G401 (cell line): ENCODE measurements at regions not wholly inside any gene's neighbourhood (a gene's known extent, or its start where the extent isn't known, plus 50 kb on each side); places are given as distances from the start of the nearest gene placed in this dataset.
"Not testable (repeated sequence)": the region's sequence is repeated elsewhere in the genome, so short reads cannot be mapped to it uniquely, and the experiment has no call there.

Experiments used
- DNase-seq: peaks from one replicate; pipeline ENCODE4 v3.0.0-alpha.2; 2015; ENCODE audit warnings: low spot score
- in situ Hi-C: cut with HindIII; loops from 2 replicates; pipeline ENCODE4 v1.10.0; 2016; ENCODE audit warnings: low sequenced_read_pairs, mixed read lengths

DNA sequence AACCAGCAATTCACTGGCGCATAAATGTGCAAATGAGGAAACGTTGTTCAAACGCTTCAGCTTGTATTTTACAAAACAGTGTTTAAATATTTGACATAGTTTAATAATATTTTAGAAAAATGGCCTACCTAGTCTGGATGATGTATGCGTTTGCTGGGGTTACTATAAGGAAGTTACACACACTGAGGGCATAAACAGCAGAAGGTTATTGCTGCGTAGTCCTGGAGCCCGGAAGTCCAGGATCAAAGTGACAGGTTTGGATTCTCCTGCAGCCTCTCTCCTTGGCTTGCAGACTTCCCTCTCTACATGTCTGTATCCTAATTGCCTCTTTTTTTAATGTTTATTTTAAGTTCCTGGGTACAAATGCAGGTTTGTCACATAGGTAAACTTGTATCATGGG, 106.0 kb upstream of the PABPC3 start:
- DNase-seq, in situ Hi-C loops: not testable (repeated sequence)

DNA sequence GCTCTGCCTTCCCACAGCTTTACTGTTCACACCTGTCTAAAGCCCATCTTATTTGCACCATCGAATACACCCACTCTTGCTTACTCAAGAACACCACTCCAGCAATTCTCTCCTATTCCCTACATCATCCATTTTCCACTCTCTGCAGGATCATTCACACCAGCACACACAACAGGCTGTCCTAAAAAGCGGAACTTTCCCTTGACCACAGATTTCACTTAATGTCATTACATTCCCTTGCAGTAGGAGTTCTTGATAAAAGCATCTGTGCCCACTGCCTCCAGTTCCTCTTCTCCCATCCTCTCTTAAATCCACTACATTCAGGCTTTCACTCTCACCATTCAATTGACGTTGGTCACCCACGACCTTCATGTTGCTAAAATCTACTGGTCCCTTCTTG, 103.0 kb upstream of the PABPC3 start:
- in situ Hi-C loops, DNase-seq: not testable (repeated sequence)

DNA sequence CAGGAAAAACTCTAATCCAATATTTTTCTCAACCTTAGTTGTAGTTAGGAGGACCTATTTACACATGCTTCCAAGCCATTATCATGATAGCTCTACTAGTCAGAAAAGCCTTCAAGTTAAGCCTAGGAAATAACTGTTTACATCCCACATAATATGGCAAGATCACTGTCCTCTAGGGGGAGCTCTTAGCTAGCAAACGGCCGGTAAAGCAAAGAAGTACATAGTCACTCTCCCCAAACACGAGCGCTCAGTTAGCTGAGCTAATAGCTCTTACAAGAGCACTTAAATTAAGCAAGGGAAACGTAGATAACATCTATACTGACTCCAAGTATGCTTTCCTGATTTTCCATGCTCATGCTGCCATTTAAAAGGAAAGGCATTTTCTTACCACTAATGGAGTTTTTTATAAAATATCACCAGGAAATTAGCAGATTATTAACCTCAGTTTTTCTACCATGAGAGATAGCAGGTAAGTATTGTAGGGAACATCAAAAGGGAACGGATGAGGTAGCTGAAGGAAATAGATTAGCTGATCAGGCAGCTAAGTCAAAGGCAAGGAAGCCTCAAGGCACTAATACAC, 100.6 kb upstream of the PABPC3 start:
- peak; percentile 90 for DNase-seq
- in situ Hi-C loops: no loop called here

DNA sequence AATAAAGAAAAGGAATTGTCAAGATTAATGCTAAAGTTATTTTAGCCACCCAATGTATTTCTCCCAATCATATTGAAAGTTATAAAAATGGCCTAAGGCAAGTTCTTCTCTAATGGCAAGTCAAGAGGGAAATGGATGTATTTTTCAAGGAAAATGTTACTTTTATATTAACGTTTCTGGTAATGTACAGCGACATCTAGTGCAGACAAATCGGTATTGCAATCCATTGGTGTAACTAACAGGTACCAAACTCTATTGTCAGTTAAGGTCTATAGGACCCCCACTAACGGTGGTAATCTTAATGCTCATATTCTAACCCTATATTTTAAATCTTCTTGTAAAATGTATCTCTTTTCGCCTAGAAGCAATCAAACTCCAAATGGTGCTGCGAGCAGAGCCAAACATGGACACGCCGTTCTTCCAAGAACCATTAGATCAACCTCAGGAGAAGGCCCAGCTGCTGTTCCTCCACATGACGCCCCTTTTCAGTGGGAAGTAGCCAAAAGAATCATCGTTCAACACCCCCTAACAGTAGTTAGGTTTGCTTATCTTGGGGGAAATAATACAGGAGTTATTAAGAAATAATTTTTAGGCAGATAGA, 98.5 kb upstream of the PABPC3 start:
- DNase-seq: peak; percentile 53
- in situ Hi-C loops: no loop called here

DNA sequence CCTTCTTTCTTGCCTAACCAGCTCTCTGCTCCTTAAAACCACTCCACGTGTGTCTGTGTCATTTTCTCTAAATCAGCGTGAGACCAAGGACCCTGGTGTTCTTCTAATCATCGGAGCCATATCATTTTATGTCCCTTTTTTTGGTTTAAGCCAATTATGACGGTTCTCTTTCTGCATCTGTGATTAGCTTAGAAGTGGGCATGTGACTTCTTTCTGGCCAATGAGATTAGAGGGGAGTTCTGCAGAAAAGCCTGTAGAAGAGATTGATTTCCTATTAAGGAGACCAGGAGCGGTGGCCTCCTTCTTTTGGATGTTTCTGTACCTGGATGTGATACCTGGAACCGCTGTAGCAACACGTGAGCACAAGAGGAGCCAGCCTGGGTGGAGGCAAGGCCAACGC, 97.5 kb upstream of the PABPC3 start:
- in situ Hi-C loops: no loop called here
- no peak for DNase-seq

DNA sequence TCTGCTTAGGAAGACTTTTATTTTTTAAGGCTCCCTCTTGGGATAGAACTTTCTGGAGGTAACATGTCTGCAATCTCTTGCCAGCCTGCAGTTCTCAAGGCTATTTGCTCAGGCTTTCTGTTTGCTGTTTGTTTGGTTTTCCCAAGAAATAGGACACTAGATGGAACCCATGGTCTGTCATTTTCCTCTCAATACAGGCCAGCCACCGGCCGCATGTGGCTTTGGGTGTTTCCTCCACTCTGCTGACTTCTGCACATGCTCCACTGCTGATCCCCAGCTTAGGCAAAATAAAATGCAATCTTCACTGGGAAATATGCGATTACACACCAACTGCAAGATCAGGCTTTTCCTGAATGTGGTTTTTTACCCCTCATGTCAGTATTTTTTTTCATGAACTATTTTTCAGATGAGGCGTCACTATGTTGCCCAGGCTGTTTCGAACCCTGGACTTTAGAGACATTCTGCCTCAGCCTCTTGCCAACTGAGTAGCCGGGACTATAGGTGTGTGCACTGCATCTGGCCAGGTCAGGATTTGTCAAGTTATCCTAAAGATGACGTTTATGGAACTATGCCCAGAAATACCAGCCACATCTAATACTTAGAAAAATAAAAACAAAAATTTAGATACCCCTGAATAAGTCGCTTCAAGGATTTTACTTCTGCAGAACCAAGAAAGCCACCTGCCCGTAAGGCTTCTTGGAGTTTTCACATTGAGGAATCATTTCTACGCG, 94.3 kb upstream of the PABPC3 start:
- in situ Hi-C loops: no loop called here
- DNase-seq: no peak

DNA sequence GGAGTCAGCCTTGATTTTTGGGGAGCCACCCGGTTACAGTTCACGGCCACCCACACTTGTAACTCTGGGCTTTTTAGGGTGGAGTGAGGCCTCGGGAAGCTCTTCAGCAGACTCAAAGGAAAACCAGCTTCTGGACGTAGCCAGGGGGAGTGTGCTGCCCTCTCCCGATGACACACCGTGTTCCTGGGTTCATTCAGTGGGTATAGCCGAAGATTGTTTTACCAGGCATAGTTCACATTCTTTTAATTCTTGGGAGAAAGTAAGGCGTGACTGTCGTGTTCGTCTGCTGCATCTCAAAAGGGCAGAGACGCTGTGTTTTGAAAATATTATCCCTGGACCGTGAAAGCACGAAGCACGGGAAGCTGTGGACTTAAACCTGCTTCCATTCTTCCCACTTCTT, 93.6 kb upstream of the PABPC3 start:
- DNase-seq, in situ Hi-C loops: not testable (repeated sequence)

DNA sequence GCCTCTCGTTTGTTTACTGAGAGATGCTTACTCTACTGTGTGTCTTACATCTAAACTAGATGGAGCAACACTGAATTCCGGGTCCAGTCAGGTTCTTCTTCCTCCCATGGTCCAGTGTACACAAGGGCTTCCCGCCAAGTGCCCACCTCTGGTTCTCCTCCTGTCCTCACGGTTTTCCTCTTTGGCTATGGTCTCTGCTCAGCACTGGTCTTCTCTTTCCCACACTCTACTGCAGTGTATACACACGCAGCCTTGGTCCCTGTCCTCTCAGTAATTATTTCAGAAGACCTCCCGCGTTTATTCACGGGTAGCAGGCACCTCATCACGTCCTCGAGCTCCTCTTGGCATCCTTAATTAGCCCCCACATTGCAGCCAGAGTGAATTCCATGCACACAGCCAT, 91.4 kb upstream of the PABPC3 start:
- DNase-seq, in situ Hi-C loops: not testable (repeated sequence)

DNA sequence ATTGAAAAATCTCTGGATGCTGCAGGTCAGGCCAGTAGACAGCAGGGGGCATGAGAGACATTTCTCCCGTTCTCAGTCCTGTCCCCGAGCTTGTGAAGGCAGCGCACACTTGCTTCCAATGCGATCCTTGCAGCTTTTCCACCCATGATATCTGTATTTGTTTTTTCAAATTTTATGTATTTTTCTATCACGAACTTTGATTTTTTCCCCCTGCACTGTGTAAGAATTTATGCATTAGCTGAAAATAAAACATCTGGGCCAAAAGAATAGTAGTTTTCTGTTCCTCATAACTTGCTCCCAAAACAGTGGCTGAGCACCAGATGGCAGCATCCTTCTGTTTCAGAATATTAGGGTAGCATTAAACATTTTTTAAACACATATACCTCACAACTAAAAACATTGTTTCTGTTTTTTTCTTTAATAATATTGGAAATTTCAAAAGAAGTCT, 90.9 kb upstream of the PABPC3 start:
- in situ Hi-C loops: not testable (repeated sequence)
- peak; percentile 64 for DNase-seq

DNA sequence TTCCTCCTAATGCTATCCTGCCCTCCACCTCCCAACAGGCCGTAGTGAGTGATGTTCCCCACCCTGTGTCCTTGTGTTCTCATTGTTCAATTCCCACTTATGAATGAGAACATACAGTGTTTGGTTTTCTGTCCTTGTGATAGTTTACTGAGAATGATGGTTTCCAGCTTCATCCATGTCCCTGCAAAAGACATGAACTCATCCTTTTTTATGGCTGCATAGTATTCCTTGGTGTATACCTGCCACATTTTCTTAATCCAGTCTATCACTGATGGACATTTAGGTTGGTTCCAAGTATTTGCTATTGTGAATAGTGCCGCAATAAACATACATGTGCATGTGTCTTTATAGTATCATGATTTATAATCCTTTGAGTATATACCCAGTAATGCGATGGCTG, 88.5 kb upstream of the PABPC3 start:
- in situ Hi-C loops, DNase-seq: not testable (repeated sequence)

DNA sequence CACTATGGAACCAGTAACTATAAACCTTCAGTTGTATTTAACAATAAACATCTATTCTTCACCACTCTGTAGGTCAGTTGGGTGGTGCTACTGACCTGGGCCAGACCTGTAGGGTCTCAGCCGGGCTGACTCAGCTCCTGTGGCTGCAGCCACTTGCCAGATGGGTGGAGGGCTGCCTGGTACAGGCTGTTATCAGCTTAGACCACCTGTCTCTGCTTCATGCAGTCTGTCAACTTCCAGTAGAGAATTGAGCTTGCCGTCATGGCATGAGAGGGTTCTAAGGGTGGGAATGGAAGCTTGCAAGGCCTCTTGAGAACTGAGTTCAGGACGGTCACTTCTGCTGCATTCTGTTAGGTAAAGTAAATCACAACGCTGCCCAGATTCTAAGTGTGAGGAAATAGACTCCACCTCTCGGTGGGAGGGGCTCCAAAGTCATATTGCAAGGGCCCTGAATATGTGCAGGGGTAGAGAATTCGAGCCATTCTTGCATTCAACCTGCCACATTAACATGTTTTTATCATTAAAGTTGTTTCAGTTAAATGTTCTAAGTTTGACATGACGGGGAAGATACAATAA, 81.5 kb upstream of the PABPC3 start:
- in situ Hi-C loops, DNase-seq: not testable (repeated sequence)

DNA sequence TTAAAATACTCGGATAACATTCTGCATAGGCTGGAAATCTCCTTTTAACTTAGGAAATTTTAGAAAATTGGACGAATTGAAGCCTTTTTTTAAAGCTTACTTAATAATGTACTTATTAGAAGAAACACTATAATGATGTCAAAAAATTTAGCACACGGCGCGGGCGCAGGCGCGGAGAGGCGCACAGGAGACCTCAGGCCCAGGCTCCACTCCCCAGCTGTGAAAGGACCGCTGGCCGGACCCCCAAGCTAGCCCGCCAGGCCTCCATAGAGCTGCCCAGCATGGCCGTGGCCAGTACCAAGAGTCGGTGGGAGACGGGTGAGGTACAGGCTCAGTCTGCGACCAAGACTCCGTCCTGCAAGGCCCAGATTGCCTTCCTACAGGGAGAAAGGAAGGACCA, 78.8 kb upstream of the PABPC3 start:
- DNase-seq, in situ Hi-C loops: not testable (repeated sequence)

DNA sequence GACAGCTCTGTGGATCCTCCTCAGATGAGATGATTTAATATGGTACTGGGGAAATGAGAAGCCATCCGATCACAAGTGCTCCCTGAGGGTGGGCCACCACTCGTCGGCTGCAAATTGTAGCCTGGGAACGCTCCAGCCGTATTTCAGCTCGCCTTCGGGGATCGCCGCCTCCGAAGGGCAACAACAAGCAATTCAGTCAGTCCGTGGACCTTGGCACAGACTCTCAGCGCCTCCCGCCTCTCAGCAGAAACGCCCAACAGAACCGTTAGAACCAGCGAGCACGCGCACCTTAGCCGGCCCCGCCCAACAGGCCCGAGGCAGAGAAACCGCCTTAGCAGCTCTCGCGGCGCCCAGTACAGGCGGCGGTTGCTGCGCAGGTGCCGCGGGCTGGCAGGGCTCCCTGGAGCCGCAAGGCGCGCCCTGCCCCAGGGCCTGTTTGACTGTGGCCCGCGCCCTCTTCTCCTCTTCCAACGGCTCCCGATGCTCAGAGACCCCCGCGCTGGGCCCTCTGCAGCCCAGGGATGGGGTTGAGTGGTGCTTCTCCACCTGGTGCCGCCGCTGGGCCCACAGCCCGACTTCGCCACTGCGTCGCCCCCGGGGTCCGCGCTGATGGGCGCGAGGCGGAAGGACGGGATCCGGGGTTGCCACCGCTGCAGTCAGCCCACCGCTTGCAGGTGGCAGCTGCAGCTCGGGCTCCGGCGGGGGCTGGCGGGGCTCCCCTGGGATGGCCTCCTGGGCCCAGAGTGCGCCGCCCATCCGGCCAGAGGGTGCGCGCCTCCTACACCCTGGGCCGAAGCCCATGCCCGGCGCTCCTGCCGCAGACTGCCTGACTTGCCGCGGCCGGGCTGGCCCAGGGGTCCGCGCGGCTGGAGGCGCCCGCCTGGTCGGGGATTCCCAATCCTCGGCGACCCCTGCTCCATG, 77.9 kb upstream of the PABPC3 start:
- peak; percentile 86 for DNase-seq
- in situ Hi-C loops: not testable (repeated sequence)

DNA sequence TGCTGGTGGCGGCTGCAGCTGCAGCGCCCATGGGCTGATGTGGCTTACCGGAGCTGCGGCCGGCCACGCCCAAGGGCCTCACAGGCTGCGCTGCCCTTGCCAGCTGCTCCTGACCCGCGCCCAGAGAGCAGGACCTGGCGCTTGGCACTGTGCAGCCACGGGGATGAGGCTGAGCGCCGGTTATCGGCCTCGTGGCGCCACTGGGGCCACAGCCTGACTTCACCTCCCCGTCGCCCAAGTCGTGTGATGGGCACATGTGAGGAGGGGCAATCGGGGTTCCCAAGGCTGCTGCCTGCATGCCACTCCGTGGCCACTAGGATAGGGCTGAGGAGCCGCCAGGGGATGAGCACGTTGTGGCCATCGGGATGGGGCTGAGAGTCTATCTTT, 77.2 kb upstream of the PABPC3 start:
- peak; percentile 28 for DNase-seq
- in situ Hi-C loops: no loop called here

DNA sequence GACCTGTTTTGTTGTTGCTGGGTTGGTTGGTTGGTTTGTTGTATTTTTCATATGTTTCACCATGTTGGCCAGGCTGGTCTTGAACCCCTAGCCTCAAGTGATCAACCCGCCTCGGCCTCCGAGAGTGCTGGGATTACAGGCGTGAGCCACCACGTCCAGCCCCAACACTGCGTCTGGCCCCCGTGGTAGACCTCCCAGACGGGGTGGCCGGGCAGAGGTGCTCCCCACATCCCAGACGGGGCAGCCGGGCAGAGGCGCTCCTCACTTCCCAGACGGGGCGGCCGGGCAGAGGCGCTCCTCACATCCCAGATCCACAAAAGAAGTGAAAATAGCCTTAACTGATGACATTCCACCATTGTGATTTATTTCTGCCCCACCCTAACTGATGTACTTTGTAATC, 76.2 kb upstream of the PABPC3 start:
- in situ Hi-C loops, DNase-seq: not testable (repeated sequence)

DNA sequence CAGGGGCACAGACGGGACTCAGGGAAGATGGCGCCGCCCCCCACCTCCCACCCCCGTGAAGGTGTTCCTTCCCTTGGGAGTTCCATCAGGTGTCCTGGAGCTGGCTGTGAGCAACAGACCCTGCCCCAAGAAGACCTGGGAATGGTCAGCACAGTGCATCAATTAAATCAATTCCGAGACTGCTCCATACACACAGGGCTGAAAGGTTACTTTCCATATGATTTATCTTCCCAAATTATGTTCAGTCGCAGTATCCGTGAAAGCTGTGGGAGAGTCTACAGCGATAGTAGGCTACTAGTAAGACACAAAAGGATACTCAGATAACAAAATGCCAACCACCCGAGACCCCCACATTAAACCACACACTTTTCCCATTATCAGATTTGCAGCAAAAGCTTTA, 71.8 kb upstream of the PABPC3 start:
- in situ Hi-C loops: no loop called here
- DNase-seq: no peak

DNA sequence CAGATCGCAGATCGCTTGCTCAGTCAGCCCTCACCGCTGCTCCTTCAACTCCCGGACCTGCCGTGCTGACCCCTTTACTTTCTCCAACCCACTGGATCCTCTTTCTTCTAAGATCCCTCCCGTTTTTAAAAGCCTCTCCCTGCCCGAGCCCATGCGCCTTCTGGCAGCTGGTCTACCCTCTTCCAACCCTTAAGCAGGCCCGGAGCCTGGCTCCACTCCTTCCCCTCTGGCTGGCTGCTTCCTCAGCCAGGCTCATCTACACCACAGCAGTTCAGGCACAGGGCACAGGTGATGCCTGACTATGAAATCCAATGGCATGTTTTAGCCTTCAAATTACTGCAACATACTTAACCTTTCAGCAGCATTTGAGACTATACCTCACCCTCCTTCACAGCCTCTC, 63.8 kb upstream of the PABPC3 start:
- no peak for DNase-seq
- in situ Hi-C loops: no loop called here

DNA sequence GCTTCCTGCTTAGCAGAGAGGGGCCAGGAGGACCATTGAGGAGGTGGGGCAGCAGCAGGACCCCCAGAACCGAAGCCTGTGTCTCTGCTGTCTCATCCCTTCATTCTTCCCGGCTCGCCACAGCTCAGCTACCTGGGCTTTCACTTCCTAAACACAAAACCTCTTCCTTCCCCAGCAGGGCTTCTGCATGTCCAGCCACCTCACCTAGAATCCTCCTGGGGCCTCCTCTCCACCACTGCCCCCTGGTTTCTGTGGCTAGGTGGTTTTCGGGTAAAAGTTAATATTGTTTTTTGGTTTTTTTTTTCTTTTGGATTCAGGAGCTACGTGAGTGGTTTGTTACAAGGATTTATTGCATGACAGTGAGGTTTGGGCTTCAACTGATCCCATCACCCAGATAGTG, 61.8 kb upstream of the PABPC3 start:
- no peak for DNase-seq
- in situ Hi-C loops: no loop called here

DNA sequence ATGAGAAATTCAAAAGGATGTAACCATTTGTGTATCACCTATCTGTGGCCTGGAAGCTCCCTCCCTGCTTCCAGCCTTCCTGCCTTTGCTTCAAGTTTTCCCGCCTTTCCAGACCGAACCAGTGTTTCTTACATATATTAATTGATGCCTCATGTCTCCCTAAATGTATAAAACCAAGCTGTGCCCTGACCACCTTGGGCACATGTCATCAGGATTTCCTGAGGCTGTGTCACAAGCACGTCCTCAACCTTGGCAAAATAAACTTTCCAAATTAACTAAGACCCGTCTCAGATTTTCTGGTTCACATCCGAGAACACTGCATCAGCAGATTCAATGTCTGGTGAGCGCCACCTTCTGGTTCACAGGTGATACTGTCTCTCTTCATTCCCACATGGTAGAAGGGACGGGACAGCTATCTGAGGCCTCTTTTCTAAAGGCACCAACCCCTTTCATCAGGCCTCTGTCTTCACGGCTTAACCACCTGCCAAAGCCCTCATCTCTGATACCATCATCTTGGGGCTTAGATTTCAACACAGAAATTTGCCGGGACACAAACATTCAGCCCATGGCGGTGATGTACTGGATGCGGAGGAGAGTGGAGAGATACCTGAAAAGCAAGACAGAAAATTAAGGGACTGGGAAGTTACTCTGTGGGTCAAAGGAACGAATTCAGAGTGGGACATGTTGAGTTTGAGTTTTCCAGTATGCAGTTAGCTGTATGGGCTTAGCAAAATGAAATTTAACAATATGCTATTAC, 58.7 kb upstream of the PABPC3 start:
- peak; percentile 81 for DNase-seq
- in situ Hi-C loops: no loop called here
